ENCODE measurements at regions not wholly inside any gene's neighbourhood (a gene's known extent, or its start where the extent isn't known, plus 50 kb on each side); places are given as distances from the start of the nearest gene placed in this dataset.

GRCh38 chr2:128628996-128629395 lies 310.3 kb upstream of the HS6ST1 start:
- no peak overlapping the region for H3K4me3 Mint-ChIP-seq
- H3K9me3 Mint-ChIP-seq: no peaks in the 10 kb centered on the region
- POLR2A ChIA-PET: no interaction called here
- peaks cover 12% of the 10 kb centered on the region for H3K27me3 Mint-ChIP-seq
- DNase-seq: no peak
- H3K27ac Mint-ChIP-seq: no peak overlapping the region
- no peaks in the 10 kb centered on the region for H3K36me3 Mint-ChIP-seq (ENCODE audit: low read depth)
- CTCF ChIA-PET: no interaction called here
- H3K4me1 Mint-ChIP-seq: peaks cover 6% of the 10 kb centered on the region

- ChIA-PET POLR2A (no interaction called here), CTCF (no interaction called here)
- H3K36me3 Mint-ChIP-seq (ENCODE audit: low read depth): no peaks in the 10 kb centered on the region
- no peaks in the 10 kb centered on the region for H3K4me1 Mint-ChIP-seq
- H3K27me3 Mint-ChIP-seq: peaks cover 12% of the 10 kb centered on the region
- H3K4me3 Mint-ChIP-seq: no peak overlapping the region
- no peak overlapping the region for H3K27ac Mint-ChIP-seq
- no peaks in the 10 kb centered on the region for H3K9me3 Mint-ChIP-seq
- DNase-seq: no peak
Observed at GRCh38 chr2:128630974-128631697, 312.5 kb upstream of the HS6ST1 start.

GRCh38 chr2:128631698-128632500 lies 313.2 kb upstream of the HS6ST1 start:
- H3K9me3 Mint-ChIP-seq: no peaks in the 10 kb centered on the region
- no peak overlapping the region for H3K4me3 Mint-ChIP-seq
- no peak overlapping the region for H3K27ac Mint-ChIP-seq
- ChIA-PET POLR2A (no interaction called here), CTCF (no interaction called here)
- peaks cover 14% of the 10 kb centered on the region for H3K27me3 Mint-ChIP-seq
- H3K4me1 Mint-ChIP-seq: no peaks in the 10 kb centered on the region
- no peaks in the 10 kb centered on the region for H3K36me3 Mint-ChIP-seq (ENCODE audit: low read depth)
- DNase-seq: peak; percentile 4

- no peak overlapping the region for H3K4me3 Mint-ChIP-seq
- H3K27ac Mint-ChIP-seq: no peak overlapping the region
Observed at GRCh38 chr2:128632501-128632800, 313.8 kb upstream of the HS6ST1 start.

GRCh38 chr2:128633501-128633900 lies 314.8 kb upstream of the HS6ST1 start:
- no peak for DNase-seq
- Mint-ChIP-seq H3K27ac (no peak overlapping the region), H3K36me3 (ENCODE audit: low read depth) (no peaks in the 10 kb centered on the region), H3K27me3 (peaks cover 15% of the 10 kb centered on the region), H3K9me3 (no peaks in the 10 kb centered on the region), H3K4me1 (no peaks in the 10 kb centered on the region), H3K4me3 (no peak overlapping the region)
- CTCF ChIA-PET: no interaction called here
- POLR2A ChIA-PET: no interaction called here

More at GRCh38 chr2:128632501-128632800, 313.8 kb upstream of the HS6ST1 start:
- DNase-seq: peak; percentile 3
- ChIA-PET POLR2A (no interaction called here), CTCF (no interaction called here)
- peaks cover 14% of the 10 kb centered on the region for H3K27me3 Mint-ChIP-seq
- H3K4me1 Mint-ChIP-seq: no peaks in the 10 kb centered on the region
- no peaks in the 10 kb centered on the region for H3K36me3 Mint-ChIP-seq (ENCODE audit: low read depth)
- H3K9me3 Mint-ChIP-seq: no peaks in the 10 kb centered on the region

GRCh38 chr2:128635361-128635900 lies 316.8 kb upstream of the HS6ST1 start:
- H3K27me3 Mint-ChIP-seq: peaks cover 15% of the 10 kb centered on the region
- H3K4me3 Mint-ChIP-seq: no peak overlapping the region
- H3K36me3 Mint-ChIP-seq (ENCODE audit: low read depth): no peaks in the 10 kb centered on the region
- CTCF ChIA-PET: no interaction called here
- no peaks in the 10 kb centered on the region for H3K4me1 Mint-ChIP-seq
- H3K9me3 Mint-ChIP-seq: no peaks in the 10 kb centered on the region
- H3K27ac Mint-ChIP-seq: no peak overlapping the region
- peak; percentile 1 for DNase-seq
- POLR2A ChIA-PET: no interaction called here

- Mint-ChIP-seq H3K27me3 (peaks cover 15% of the 10 kb centered on the region), H3K4me1 (no peaks in the 10 kb centered on the region), H3K9me3 (no peaks in the 10 kb centered on the region), H3K4me3 (no peak overlapping the region), H3K36me3 (ENCODE audit: low read depth) (no peaks in the 10 kb centered on the region), H3K27ac (no peak overlapping the region)
- no peak for DNase-seq
- POLR2A ChIA-PET: no interaction called here
- CTCF ChIA-PET: no interaction called here
Observed at GRCh38 chr2:128636802-128637147, 318.1 kb upstream of the HS6ST1 start.

- H3K27ac Mint-ChIP-seq: no peak overlapping the region
- peaks cover 10% of the 10 kb centered on the region for H3K27me3 Mint-ChIP-seq
- no peak overlapping the region for H3K4me3 Mint-ChIP-seq
- DNase-seq: peak; percentile 9
- POLR2A ChIA-PET: no interaction called here
- CTCF ChIA-PET: no interaction called here
- H3K9me3 Mint-ChIP-seq: no peaks in the 10 kb centered on the region
- no peaks in the 10 kb centered on the region for H3K36me3 Mint-ChIP-seq (ENCODE audit: low read depth)
- no peaks in the 10 kb centered on the region for H3K4me1 Mint-ChIP-seq
Observed at GRCh38 chr2:128637481-128638155, 318.9 kb upstream of the HS6ST1 start.

- ChIA-PET POLR2A (no interaction called here), CTCF (no interaction called here)
- H3K4me1 Mint-ChIP-seq: no peaks in the 10 kb centered on the region
- H3K27me3 Mint-ChIP-seq: peaks cover 4% of the 10 kb centered on the region
- DNase-seq: peak; percentile 4
- H3K36me3 Mint-ChIP-seq (ENCODE audit: low read depth): no peaks in the 10 kb centered on the region
- H3K9me3 Mint-ChIP-seq: no peaks in the 10 kb centered on the region
- H3K27ac Mint-ChIP-seq: no peak overlapping the region
- H3K4me3 Mint-ChIP-seq: no peak overlapping the region
Observed at GRCh38 chr2:128638341-128639119, 319.9 kb upstream of the HS6ST1 start.

- Mint-ChIP-seq H3K27me3 (peaks cover 3% of the 10 kb centered on the region), H3K27ac (no peak overlapping the region), H3K4me1 (no peaks in the 10 kb centered on the region), H3K4me3 (no peak overlapping the region), H3K9me3 (no peaks in the 10 kb centered on the region), H3K36me3 (ENCODE audit: low read depth) (no peaks in the 10 kb centered on the region)
- ChIA-PET CTCF (no interaction called here), POLR2A (no interaction called here)
- no peak for DNase-seq
Observed at GRCh38 chr2:128639120-128639477, 320.4 kb upstream of the HS6ST1 start.

GRCh38 chr2:128639693-128640092 lies 321.0 kb upstream of the HS6ST1 start:
- peaks cover 3% of the 10 kb centered on the region for H3K27me3 Mint-ChIP-seq
- no peaks in the 10 kb centered on the region for H3K36me3 Mint-ChIP-seq (ENCODE audit: low read depth)
- no peaks in the 10 kb centered on the region for H3K4me1 Mint-ChIP-seq
- no peak overlapping the region for H3K27ac Mint-ChIP-seq
- CTCF ChIA-PET: no interaction called here
- no peak overlapping the region for H3K4me3 Mint-ChIP-seq
- H3K9me3 Mint-ChIP-seq: no peaks in the 10 kb centered on the region
- POLR2A ChIA-PET: no interaction called here
- DNase-seq: peak; percentile 10

GRCh38 chr2:128640166-128640844 lies 321.6 kb upstream of the HS6ST1 start:
- H3K9me3 Mint-ChIP-seq: no peaks in the 10 kb centered on the region
- peak; percentile 9 for DNase-seq
- H3K27me3 Mint-ChIP-seq: peaks cover 3% of the 10 kb centered on the region
- CTCF ChIA-PET: no interaction called here
- no peaks in the 10 kb centered on the region for H3K4me1 Mint-ChIP-seq
- POLR2A ChIA-PET: no interaction called here
- H3K27ac Mint-ChIP-seq: no peak overlapping the region
- H3K4me3 Mint-ChIP-seq: no peak overlapping the region
- H3K36me3 Mint-ChIP-seq (ENCODE audit: low read depth): no peaks in the 10 kb centered on the region

GRCh38 chr2:128640845-128641360 lies 322.2 kb upstream of the HS6ST1 start:
- H3K4me1 Mint-ChIP-seq: no peaks in the 10 kb centered on the region
- H3K36me3 Mint-ChIP-seq (ENCODE audit: low read depth): no peaks in the 10 kb centered on the region
- DNase-seq: no peak
- POLR2A ChIA-PET: no interaction called here
- H3K4me3 Mint-ChIP-seq: no peak overlapping the region
- CTCF ChIA-PET: no interaction called here
- H3K27me3 Mint-ChIP-seq: peaks cover 3% of the 10 kb centered on the region
- no peaks in the 10 kb centered on the region for H3K9me3 Mint-ChIP-seq
- H3K27ac Mint-ChIP-seq: no peak overlapping the region

Measured in activated CD4-positive, alpha-beta memory T cell treated with anti-CD3 and anti-CD28 coated beads, Interleukin-2, amount 10 ng/mL, durations not matched to agents 7 days and 5 days (primary cell).